ENCODE measurements at regions not wholly inside any gene's neighbourhood (a gene's known extent, or its start where the extent isn't known, plus 50 kb on each side); places are given as distances from the start of the nearest gene placed in this dataset.

DNA sequence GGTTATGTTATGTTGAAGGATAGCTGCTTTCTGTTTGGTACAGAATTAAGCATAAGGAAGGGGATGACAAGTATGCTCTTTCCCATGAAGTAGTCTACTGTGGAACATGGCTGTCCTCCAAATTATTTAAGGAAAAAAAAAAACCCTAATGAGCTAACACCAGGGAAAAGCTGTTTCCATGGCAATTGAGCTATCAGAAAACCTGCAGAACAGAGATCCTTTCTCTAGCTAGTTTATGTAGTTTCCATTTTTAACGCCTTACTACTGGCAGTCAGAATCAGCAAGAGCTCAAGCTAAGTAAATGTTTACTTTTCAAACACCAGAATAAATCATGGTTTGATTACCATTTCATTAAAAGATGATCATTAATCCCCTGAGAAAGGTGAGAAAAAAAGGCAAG is 287.4 kb upstream of the TARS1 start:
- Histone ChIP-seq H3K27ac (ENCODE audit: low read length) (no peak overlapping the region), H3K4me2 (ENCODE audit: insufficient read depth, low read length) (no peak overlapping the region)

DNA sequence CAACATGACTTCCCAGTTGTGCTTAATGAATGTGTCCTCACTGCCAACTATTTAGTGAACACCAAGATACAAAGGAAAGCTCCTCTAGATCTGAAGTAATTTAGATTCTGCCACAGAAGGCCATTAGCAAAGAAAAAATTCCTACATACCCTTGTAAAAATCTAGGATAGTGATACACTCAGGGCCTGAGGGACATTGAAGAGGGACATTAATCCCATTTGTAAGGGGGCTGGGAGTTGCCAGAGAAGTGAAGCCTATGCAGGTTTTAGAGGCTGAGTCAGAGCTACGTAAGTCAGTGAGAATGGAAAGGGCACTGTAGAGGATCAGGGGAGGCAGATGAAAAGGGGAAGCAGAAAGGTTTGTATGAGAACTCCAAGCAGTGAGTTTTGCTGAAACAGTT is 286.9 kb upstream of the TARS1 start:
- Histone ChIP-seq H3K27me3 (ENCODE audit: insufficient read depth, low read length, poor library complexity) (no peaks in the 10 kb centered on the region), H2AFZ (ENCODE audit: low read depth, low read length) (no peak overlapping the region), H3K9me3 (ENCODE audit: insufficient read depth, low read length, severe bottlenecking) (no peaks in the 10 kb centered on the region), H3K27ac (ENCODE audit: low read length) (no peak overlapping the region), H4K20me1 (ENCODE audit: insufficient read depth, low read length) (no peaks in the 10 kb centered on the region), H3K9ac (ENCODE audit: low read depth, low read length) (no peak overlapping the region), H3K4me2 (ENCODE audit: insufficient read depth, low read length) (no peak overlapping the region), H3K4me1 (ENCODE audit: insufficient read depth, low read length) (no peaks in the 10 kb centered on the region), H3K36me3 (ENCODE audit: insufficient read depth, low read length) (no peaks in the 10 kb centered on the region), H3K4me3 (ENCODE audit: low read depth in 1 of 2, low read length in 2 of 2) (no peak overlapping the region), H3K79me2 (ENCODE audit: insufficient read depth, low read length) (no peaks in the 10 kb centered on the region)
- TF ChIP-seq, protein P1, sequence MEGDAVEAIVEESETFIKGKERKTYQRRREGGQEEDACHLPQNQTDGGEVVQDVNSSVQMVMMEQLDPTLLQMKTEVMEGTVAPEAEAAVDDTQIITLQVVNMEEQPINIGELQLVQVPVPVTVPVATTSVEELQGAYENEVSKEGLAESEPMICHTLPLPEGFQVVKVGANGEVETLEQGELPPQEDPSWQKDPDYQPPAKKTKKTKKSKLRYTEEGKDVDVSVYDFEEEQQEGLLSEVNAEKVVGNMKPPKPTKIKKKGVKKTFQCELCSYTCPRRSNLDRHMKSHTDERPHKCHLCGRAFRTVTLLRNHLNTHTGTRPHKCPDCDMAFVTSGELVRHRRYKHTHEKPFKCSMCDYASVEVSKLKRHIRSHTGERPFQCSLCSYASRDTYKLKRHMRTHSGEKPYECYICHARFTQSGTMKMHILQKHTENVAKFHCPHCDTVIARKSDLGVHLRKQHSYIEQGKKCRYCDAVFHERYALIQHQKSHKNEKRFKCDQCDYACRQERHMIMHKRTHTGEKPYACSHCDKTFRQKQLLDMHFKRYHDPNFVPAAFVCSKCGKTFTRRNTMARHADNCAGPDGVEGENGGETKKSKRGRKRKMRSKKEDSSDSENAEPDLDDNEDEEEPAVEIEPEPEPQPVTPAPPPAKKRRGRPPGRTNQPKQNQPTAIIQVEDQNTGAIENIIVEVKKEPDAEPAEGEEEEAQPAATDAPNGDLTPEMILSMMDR (IDR thresholded peaks at IDR 0.05; ENCODE audit: borderline replicate concordance, extremely low read depth, low read length, poor library complexity, severe bottlenecking), result no peak
- no peak for TF ChIP-seq EZH2 (IDR thresholded peaks at IDR 0.05; ENCODE audit: borderline replicate concordance, low read depth, low read length, severe bottlenecking)
- no peak for DNase-seq
- no peak for ATAC-seq (ENCODE audit: insufficient read depth, low read depth)

More for the DNA sequence above, 287.4 kb upstream of the TARS1 start:
- Histone ChIP-seq H3K36me3 (ENCODE audit: insufficient read depth, low read length) (no peaks in the 10 kb centered on the region), H3K4me1 (ENCODE audit: insufficient read depth, low read length) (no peaks in the 10 kb centered on the region), H3K9ac (ENCODE audit: low read depth, low read length) (no peak overlapping the region), H3K79me2 (ENCODE audit: insufficient read depth, low read length) (no peaks in the 10 kb centered on the region), H3K27me3 (ENCODE audit: insufficient read depth, low read length, poor library complexity) (no peaks in the 10 kb centered on the region), H3K4me3 (ENCODE audit: low read depth in 1 of 2, low read length in 2 of 2) (no peak overlapping the region), H3K9me3 (ENCODE audit: insufficient read depth, low read length, severe bottlenecking) (no peaks in the 10 kb centered on the region), H2AFZ (ENCODE audit: low read depth, low read length) (no peak overlapping the region), H4K20me1 (ENCODE audit: insufficient read depth, low read length) (no peaks in the 10 kb centered on the region)
- DNase-seq (no peak), ATAC-seq (ENCODE audit: insufficient read depth, low read depth) (no peak)
- no peak for TF ChIP-seq EZH2 (IDR thresholded peaks at IDR 0.05; ENCODE audit: borderline replicate concordance, low read depth, low read length, severe bottlenecking)
- TF ChIP-seq, protein P1 (IDR thresholded peaks at IDR 0.05; ENCODE audit: borderline replicate concordance, extremely low read depth, low read length, poor library complexity, severe bottlenecking), result no peak

DNA sequence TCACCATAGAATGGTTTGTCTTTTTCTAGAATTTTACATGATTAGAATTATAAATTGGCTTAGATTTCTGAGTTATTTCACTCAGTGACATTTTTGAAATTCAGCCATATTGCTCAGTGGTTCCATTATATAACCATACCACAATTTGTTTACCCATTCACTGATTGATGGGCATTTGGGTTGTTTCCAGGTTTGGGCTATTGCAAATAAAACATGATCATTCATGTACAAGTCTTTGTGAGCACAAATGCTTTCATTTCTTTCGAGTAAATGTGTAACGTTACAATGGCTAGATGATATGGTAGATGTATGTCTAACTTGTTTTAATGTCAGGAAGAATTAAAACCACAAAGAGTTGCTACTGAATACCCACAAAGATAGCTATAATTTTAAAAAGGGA is 279.9 kb upstream of the TARS1 start:
- H3K36me3 ChIP-seq (ENCODE audit: insufficient read depth, low read length), result no peaks in the 10 kb centered on the region
- H3K9ac ChIP-seq (ENCODE audit: low read depth, low read length), result no peak overlapping the region
- H2AFZ ChIP-seq (ENCODE audit: low read depth, low read length), result no peak overlapping the region
- no peaks in the 10 kb centered on the region for H3K4me1 ChIP-seq (ENCODE audit: insufficient read depth, low read length)
- TF ChIP-seq EZH2 (IDR thresholded peaks at IDR 0.05; ENCODE audit: borderline replicate concordance, low read depth, low read length, severe bottlenecking), result no peak
- TF ChIP-seq, protein P1 (IDR thresholded peaks at IDR 0.05; ENCODE audit: borderline replicate concordance, extremely low read depth, low read length, poor library complexity, severe bottlenecking), result no peak
- H3K9me3 ChIP-seq (ENCODE audit: insufficient read depth, low read length, severe bottlenecking), result no peaks in the 10 kb centered on the region
- H3K4me3 ChIP-seq (ENCODE audit: low read depth in 1 of 2, low read length in 2 of 2), result no peak overlapping the region
- H4K20me1 ChIP-seq (ENCODE audit: insufficient read depth, low read length), result no peaks in the 10 kb centered on the region
- H3K79me2 ChIP-seq (ENCODE audit: insufficient read depth, low read length), result no peaks in the 10 kb centered on the region
- H3K27ac ChIP-seq (ENCODE audit: low read length), result no peak overlapping the region
- no peaks in the 10 kb centered on the region for H3K27me3 ChIP-seq (ENCODE audit: insufficient read depth, low read length, poor library complexity)
- no peak overlapping the region for H3K4me2 ChIP-seq (ENCODE audit: insufficient read depth, low read length)
- DNase-seq (no peak), ATAC-seq (ENCODE audit: insufficient read depth, low read depth) (no peak)

DNA sequence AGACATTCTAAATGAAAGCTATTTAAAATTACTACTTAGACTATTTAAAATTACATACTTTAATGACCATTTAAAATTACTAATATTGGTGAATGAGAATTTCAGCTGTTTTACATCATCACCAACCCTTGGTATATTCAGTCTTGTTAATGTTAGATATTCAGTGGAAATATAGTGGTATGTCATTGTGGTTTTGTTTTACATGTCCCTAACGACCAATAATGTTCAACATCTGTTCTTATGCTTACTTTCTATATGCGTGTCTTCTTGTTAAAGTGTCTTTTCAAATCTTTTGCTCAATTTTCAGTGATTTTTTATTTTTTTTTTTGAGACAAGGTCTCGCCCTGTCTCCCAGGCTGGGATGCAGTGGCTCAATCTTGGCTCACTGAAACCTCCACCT is 279.3 kb upstream of the TARS1 start:
- no peak overlapping the region for H3K27ac ChIP-seq (ENCODE audit: low read length)
- H3K36me3 ChIP-seq (ENCODE audit: insufficient read depth, low read length), result no peaks in the 10 kb centered on the region
- H4K20me1 ChIP-seq (ENCODE audit: insufficient read depth, low read length), result no peaks in the 10 kb centered on the region
- no peaks in the 10 kb centered on the region for H3K9me3 ChIP-seq (ENCODE audit: insufficient read depth, low read length, severe bottlenecking)
- no peak for TF ChIP-seq EZH2 (IDR thresholded peaks at IDR 0.05; ENCODE audit: borderline replicate concordance, low read depth, low read length, severe bottlenecking)
- TF ChIP-seq, protein P1 (IDR thresholded peaks at IDR 0.05; ENCODE audit: borderline replicate concordance, extremely low read depth, low read length, poor library complexity, severe bottlenecking), result no peak
- no peaks in the 10 kb centered on the region for H3K79me2 ChIP-seq (ENCODE audit: insufficient read depth, low read length)
- no peaks in the 10 kb centered on the region for H3K4me1 ChIP-seq (ENCODE audit: insufficient read depth, low read length)
- H3K4me3 ChIP-seq (ENCODE audit: low read depth in 1 of 2, low read length in 2 of 2), result no peak overlapping the region
- H2AFZ ChIP-seq (ENCODE audit: low read depth, low read length), result no peak overlapping the region
- H3K4me2 ChIP-seq (ENCODE audit: insufficient read depth, low read length), result no peak overlapping the region
- no peaks in the 10 kb centered on the region for H3K27me3 ChIP-seq (ENCODE audit: insufficient read depth, low read length, poor library complexity)
- H3K9ac ChIP-seq (ENCODE audit: low read depth, low read length), result no peak overlapping the region
- DNase-seq (no peak), ATAC-seq (ENCODE audit: insufficient read depth, low read depth) (no peak)
